ENCODE measurements at regions not wholly inside any gene's neighbourhood (a gene's known extent, or its start where the extent isn't known, plus 50 kb on each side); places are given as distances from the start of the nearest gene placed in this dataset.

DNA sequence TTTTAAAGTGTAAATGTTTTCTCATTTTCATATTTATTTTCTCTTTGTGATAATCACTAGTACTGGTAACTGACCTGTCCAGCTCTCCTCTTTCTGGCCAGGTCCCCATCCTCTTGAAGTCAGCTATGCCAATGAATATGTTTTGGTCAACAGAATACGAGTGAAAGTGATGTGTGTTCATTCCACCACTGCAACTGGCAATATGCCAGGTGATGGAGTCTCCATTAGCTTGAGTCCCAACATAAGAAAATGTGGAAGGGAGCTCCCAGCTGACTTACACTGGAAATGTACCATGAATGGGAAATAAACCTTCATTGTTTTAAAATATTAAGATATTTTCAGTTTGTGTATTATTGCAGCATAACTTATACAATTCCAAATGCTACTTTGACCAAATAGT, 75.8 kb downstream of the CCDC34 start:
- DNase-seq (ENCODE audit: low read depth), result no peak

DNA sequence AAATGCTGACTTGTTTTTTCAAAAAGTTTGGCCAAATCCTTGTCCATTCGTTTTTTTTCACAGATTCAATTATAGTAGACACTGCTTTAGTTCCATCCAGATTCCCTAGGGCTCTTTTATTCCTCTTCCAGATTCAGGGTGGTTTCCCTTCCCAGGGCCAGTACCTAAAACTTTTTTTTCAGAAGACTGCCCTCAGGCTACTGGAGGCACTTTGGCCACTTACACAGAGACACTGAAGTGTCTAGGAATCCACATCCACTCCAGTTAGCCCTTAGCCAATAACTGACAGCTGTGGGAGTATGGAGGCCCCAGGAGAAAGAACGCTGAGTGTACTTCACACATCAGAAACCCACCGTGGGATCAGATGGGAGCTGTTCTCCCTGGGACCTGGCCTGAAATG, 77.3 kb downstream of the CCDC34 start:
- no peak for DNase-seq (ENCODE audit: low read depth)

DNA sequence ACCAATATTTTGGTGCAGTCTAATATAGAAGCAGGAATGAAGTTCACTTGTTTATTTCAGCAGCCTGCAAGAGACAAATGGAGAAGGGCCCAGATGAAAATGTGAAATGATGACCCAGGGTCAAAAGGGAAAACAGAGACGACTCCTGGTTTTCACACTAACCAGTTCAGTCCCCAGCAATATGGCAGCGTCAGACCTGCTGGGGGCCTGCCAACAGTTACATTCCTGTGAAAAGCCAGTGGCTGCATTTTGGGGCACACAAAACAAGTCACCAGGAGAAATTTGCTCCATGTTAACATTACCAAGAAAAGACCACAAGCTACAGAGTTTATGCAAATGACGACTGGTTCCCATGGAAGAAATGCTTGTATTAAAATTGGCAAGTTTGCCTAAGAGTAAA, 80.2 kb downstream of the CCDC34 start:
- DNase-seq (ENCODE audit: low read depth), result no peak

DNA sequence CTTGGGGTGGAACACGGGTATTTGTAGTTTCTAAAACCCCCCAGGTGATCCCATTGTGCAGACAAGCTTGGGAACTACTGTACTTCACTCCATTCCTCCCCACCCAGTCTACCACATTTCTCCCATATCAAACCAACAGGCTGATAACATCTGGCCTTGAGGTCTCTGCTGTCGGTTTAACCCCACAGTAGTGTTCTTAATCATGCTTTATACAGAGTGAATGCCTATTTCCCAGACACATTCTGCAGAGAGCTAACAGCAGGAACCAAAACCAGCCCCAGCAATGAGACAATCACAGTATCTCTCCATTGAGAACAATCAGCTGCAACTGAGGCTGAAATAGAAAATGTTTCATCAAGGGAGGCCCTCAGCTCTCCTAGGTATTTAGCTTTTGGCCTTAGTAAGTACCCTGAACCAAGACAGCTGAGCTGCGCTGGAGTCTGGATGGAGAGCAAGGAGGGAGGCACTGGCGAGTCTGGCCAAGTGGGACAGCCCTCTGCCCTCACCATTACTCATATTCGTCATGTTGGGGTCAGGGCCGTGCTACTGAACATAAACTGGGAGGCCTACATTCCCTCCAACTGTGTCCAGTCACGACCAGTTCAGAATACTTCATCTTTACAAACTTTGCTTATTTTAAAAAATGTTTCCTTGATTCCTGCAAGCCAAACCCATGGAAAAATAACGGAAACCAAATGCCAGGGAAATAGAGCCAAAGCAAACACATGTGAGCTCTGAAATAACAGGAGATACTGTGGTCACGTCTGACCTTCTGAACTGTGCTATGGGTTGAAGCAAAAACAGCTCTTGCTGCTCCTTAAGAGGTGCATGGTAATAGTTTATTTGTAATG, 81.0 kb downstream of the CCDC34 start:
- peak; percentile 76 for DNase-seq (ENCODE audit: low read depth)

DNA sequence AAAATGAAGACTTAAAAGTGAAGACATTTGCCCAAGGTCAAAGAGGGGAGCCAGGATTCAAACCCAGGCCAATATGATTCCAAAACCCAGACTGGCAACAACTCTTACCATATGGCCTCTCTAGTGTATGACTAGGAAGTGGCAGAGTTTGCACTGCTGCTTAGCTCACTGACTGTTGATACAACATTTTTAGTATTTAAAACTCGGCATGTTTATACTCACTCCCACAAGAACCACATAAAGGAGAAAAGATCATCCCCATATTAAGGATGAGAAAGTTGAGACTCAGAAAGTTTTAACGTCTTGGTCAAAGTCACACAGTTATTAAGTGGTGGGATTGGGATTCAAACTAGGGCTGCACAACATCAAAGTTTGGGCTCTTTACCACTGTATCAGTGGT, 81.7 kb downstream of the CCDC34 start:
- no peak for DNase-seq (ENCODE audit: low read depth)

DNA sequence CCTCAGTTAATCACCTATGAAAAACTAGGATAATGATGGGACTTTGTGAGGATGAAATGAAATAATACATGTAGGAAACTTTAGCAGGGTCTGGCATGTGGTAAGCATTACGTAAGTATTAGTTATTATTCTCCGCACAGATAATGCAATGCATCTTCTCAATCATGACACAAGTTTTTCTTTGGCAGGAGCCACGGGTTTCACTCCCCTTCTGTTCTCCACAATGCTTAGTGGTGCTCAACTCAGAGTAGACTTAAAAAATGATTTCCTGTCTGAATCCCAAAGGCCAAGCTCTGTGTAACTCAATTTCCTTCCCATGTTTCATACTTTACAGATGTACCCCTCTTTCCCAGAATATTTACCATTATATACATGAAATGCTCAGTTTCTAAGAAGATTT, 82.9 kb downstream of the CCDC34 start:
- DNase-seq (ENCODE audit: low read depth), result no peak

DNA sequence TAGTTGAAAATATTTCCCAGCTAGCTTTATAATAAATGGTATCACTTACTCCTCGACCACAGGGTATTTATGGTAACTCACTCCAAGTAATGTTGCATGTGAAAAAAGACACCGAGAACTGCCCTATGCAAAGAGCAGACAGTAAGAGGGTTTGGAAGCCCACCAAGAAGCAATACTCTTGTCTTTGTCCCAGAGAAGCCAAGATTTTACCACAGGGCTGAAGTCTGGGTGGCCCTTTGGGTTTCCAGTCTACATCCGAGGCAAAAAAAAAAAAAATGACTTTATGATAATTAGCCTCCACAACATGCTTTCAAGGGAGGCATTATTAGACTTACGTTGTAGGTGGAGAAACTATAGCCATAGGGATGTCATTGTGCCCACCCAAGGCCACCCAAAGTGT, 83.6 kb downstream of the CCDC34 start:
- no peak for DNase-seq (ENCODE audit: low read depth)

DNA sequence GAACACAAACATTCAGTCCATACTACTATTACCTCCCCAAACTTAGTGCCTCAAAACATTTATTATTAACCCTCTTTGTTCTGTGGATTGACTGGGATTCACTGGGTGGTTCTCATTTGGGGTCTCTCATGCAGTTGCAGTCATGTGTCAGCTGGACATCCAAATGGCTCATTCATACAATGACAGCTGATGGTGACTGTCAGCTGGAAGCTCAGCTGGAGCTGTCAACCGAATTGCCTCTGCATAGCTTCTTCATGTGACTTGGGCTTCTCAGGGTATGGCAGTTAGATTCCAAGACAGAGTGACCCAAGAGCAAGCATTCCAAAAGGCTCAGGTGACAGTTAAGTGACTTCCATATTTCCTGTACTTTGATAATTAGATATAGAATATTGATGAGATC, 85.2 kb downstream of the CCDC34 start:
- DNase-seq (ENCODE audit: low read depth), result no peak

DNA sequence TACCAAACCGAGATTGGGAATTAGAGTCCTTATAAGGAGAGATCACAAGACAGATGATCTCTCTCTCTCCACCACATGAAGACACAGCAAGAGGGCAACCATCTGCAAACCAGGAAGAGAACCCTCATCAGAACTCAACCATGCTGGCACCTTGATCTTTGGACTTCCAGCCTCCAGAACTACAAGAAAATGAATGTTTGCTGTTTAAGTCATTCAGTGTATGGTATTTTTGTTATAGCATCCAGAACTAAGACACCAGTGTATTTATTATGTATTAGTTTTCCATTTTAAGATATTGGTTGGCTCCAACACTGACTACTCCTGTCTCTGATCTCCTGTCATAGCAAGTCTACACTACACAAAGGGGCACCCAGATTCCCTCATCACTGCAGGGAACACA, 86.9 kb downstream of the CCDC34 start:
- no peak for DNase-seq (ENCODE audit: low read depth)

DNA sequence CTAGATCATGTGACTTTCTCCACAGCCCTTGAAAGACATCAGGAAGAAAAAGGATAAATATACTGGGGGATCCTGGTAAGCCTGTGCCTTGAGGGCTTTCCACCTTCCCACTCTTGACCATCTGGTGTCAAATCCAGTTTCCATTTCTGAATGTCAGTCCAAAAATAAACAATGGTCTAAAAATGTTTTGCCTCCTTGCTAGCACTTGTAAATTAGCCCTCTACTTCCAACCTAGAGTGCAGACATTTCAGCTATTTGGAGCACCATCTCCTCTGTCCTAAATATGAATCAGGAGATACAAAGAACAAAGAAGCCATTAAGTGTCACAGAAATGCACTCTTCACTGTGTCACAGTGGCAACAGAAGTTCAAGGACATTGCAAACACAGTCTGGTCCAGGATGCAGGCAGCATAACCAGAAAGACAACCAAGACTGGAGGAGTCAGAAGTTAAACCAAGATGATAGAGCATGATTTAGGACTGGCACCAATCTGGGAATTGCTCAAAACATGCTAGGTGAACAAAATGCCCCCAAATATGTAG, 88.1 kb downstream of the CCDC34 start:
- no peak for DNase-seq (ENCODE audit: low read depth)

DNA sequence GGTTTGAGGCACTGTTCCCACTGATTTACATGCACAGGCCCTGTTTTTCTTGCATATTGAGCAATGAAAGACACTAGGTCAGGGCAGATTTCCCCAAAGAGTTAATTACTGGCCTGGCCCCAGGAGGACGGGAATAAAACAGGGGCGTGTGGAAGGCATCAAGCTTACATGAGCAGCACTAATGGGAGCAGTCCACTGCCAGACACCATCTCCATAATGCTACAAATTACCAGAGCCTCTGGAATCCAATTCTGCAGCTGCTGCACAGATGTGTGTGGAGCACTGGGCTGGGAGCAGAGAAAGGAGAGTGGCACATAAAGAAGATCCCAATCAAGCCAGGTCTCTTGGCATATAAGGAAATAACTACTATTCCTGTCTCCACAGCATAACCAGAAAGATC, 96.9 kb downstream of the CCDC34 start:
- DNase-seq (ENCODE audit: low read depth), result no peak

DNA sequence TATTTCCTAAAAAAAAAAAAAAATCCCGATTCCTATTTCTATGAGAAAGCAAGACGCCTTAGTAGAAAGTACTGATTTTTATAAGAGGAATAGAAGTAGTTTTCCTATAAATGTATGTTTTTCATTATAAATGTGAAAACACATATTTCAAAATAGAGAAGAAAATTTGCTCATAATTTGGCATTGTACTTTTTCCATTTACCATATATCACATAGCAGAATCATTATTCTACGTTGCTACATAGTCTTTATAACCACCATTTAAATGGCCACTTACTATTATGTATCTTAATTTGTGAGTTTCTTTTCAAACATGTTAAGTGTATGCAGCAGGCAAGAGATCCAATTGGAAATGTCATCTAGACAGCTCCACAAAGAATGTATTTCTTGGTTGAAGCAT, 99.0 kb downstream of the CCDC34 start:
- no peak for DNase-seq (ENCODE audit: low read depth)

DNA sequence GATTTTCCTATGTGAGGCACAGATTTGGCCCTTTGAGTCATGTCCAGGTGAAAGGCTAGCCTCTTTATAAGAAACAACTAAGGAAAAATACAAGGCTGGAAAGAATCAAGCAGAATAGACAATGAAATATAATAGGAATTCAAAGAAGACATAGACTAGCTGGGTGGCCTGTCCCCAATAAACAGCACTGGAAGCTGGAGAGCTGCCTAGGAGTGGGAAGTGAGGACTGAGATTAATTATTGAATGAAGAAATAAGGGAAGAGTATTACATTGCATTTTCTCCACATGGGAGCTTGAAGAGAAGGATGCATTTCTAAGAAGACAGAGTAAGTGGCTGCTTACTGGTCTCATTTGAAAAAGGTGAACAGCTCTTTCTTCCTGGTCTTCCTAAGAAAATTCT, 100.0 kb downstream of the CCDC34 start:
- no peak for DNase-seq (ENCODE audit: low read depth)

DNA sequence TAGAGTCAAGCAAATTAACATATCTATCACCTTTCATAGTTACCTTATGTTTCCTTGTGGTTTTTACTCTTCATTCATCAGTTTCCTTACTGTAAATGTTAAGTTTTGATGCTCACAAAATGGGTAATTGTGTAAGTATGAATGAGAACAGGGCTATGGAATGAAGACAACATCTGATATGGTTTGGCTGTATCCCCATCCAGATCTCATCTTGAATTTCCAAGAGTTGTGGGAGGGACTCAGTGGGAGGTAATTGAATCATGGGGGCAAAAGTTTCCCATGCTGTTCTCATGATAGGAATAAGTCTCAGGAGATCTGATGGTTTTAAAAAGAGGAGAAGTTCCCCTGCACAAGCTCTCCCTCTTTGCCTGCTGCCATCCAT, 107.6 kb downstream of the CCDC34 start:
- peak; percentile 80 for DNase-seq (ENCODE audit: low read depth)

DNA sequence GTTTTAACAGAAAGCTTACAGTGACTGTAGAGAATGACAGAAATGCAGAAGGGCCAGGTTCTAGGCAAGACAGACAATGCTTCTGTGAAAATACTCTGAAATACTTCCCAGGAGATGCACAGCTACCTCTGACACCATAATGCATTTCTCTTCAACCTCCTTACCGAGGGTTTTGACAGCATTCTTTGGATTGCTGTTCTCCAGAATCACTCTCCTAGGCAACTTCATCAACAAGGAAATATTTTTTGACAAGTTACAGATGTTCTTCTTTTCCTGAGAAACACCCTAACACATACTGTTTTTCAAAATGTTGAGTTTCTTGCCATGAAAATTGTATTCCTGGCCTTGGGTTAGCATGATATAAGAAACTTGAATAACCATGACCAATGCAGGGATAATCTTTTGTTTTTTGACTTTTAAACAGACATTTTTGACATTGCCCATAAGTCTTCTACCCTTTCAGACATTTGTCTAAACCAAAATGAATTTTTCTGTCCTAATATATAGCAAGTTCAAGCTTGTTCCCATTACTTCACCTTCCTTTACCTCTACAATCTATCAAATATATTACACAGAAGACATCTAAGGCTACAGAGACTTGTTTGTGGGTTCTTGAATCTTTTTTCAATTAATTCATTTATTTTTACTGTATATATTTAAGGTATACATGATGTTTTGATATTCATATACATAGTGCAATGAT, 108.1 kb downstream of the CCDC34 start:
- DNase-seq (ENCODE audit: low read depth), result peak; percentile 76

DNA sequence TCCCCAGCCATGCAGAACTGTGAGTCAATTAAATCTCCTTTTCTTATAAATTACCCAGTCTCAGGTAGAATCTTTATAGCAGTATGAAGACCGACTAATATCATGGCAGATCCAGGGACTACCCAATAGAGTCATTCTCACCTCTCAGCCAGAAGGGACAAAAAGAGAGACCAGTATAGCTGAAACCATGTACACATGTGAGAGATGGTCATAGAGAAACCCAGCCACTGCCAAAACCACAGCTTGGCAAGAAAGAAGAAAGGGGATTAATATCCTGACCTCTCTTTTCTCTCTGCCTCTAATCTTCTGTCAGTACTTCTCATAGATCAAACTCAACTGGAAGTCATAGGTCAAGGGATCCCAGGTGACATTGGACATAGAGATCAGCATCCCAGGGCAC, 109.8 kb downstream of the CCDC34 start:
- no peak for DNase-seq (ENCODE audit: low read depth)

DNA sequence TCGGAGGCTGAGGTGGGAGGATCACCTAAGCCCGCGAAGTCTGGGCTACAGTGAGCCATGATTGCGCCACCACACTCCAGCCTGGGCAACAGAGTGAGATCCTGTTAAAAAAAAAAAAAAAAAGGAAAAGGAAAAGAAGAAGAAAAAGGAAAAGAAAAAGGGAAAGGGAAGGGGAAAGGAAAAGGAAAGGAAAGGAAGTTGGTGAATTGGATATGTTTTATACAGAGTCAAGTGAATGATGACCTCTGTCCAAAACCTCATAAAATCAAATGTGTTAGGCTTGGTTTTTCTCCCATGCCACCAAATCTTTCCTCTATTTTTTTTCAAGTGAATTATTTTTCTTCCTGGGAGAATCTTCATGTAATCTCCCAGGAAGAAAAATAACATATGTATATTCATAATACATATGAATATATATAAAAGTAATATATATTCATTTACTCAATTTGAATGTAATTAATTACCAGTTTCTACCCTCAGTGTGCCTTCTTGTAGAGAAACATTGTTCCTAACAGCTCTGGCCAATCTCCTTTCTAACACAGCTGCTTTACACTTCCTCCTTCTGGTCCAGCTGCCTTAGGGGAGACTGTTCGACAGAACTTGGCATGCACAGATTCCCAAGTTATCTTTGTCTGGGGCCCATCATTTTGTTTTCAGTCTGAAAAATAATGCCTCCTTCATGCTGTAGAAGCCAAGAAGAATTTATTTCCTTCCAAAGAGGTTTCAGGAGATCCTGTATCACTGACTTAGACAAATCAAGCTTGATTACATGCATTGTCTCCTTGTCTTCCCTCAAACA, 111.9 kb downstream of the CCDC34 start:
- no peak for DNase-seq (ENCODE audit: low read depth)

DNA sequence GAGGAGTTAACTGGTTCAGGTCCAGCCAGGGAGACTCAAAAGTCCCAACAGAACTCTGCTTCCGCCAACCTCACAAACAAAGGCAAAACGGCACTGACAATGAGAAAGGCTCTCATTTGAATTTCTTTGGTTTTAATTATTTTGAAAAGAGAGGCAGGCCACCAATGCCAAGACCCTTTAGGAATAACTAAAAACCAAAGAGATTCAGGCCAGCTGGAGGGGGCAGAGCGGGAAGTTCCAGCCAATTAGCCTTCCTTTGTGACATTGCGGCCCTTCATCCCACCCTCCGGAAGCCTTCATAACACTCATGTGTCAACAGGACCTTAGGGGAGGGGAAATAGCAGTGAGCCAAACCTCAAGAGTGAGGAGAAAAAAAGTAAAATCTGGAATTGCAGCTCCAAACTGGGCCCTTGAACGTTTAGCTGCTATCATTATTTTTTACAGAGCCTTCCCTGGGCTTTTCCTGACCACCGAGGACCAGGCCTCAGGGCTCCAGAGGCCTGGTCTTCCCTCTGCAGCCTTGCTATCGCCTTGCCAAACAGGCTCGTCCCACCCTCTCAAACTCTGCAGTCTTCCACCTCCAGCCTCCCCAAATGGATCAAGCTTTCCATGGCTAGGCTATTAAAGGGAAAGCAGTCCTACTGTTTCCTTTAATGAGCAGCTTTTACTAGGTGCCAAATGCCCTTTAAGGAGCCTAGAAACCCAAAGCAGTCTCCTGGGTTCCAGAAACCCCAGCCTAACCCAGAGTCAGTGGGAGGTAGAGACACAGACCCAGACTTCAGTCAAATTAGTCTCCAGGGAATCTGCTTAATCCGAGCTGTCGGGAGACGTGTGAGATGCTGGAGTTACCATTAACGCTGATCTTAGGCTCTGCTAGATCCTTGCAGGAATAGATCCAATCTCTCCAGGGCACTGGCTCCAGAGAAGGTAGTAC, 114.2 kb downstream of the CCDC34 start:
- DNase-seq (ENCODE audit: low read depth), result no peak

DNA sequence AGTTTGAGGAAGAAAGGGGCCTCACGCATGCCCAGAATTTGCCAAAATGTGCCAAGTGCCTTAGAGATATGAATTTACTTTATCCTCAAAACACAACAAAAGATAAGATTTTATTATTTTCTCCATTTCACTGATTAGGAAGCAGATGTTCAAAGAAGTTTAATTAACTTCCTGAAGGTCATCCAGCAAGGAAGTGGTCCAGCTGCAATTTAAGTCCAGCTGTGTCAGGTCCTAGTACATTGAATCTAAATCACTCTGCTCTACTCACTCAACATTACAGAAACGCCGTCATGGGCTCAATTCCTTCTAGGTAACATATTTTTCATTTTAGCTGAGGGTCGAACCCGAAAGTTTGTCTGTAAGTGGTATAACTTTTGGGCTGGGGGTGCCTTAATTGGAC, 115.4 kb downstream of the CCDC34 start:
- DNase-seq (ENCODE audit: low read depth), result no peak

DNA sequence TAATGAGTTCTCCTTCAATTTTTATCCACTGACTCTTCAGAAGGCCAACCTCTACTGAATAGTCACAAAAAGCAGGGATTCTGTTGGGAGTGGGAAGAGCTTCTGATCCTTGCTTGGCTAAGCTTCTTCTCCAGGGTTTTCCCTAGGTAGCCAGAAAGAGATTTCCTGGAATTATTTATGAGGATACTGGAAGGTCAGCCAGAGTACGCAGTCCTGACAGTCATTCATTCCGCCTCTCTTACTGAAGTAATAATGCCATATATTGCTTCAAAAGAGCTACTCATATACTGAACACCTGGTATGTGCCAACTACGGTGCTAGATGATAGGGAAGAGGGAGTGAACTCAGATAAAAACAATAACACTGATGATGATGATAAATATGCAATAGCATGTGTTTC, 116.1 kb downstream of the CCDC34 start:
- DNase-seq (ENCODE audit: low read depth), result no peak

DNA sequence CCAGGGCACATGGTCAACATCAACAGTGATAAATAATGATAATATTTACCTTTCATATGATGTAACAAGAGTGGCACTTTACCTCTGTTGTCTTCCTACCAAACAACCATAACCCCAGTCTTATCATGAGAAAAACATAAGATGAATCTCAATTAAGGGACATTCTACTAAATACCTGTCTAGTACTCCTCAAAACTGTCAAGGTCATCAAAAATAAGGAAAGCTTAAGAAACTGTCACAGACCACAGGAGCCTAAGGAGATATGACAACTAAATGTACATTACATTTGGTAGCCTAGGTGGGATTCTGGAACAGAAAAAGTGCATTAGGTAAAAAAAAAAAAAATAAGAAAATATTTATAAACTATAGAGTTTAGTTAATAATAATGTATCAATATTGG, 118.1 kb downstream of the CCDC34 start:
- DNase-seq (ENCODE audit: low read depth), result no peak

DNA sequence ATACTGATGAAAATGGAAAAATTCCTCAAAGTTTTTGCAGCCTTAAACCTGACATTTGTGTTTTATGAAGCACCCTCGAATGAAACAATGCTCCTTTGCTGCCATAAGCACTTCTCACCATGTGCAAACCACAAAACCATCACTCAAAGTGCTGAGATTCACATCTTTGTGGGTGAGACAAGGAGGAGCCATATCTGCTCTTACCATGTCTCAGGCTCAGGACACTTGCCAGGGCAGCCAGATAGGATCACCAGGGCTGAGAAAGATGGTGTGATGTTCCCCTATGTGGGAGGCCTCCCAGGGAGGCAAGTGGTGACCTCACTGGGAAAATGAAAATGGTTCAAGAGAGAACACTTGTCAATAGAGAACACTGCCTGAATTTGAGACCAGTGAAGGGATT, 120.4 kb downstream of the CCDC34 start:
- peak; percentile 97 for DNase-seq (ENCODE audit: low read depth)
